HepG2 (cell line): ENCODE measurements at regions not wholly inside any gene's neighbourhood (a gene's known extent, or its start where the extent isn't known, plus 50 kb on each side); places are given as distances from the start of the nearest gene placed in this dataset.

ENCODE experiments used
- HNRNPLL ChIP-seq: fragments of 200-400 bp; formaldehyde crosslinking; IDR thresholded peaks from 2 replicates; pipeline ENCODE4 v1.6.1; 2017; ENCODE audit warnings: mild to moderate bottlenecking, low read depth, low read length; ENCODE audit not compliant: poor library complexity, severe bottlenecking
- HOXD1 ChIP-seq: sonication (generic); formaldehyde crosslinking; IDR thresholded peaks from 2 replicates; pipeline ENCODE4 v1.5.0; 2020; ENCODE audit warnings: missing genetic modification reagents
- SNAPC4 ChIP-seq: sonication (generic); formaldehyde crosslinking; IDR thresholded peaks from 2 replicates; pipeline ENCODE4 v1.4.0; 2020; ENCODE audit warnings: mild to moderate bottlenecking, missing genetic modification reagents
- SYNCRIP ChIP-seq: fragments of 200-400 bp; formaldehyde crosslinking; IDR thresholded peaks from 2 replicates; pipeline ENCODE4 v1.6.1; 2018; ENCODE audit warnings: mild to moderate bottlenecking, low read depth, low read length; ENCODE audit not compliant: insufficient read depth
- ZNF160 ChIP-seq: sonication (generic); formaldehyde crosslinking; IDR thresholded peaks from 2 replicates; pipeline ENCODE4 v1.8.0; 2022; ENCODE audit warnings: mild to moderate bottlenecking, inconsistent platforms, missing genetic modification reagents
- ZNF281 ChIP-seq: sonication (generic); formaldehyde crosslinking; IDR thresholded peaks from 2 replicates; pipeline ENCODE4 v1.4.0; 2020; ENCODE audit warnings: missing genetic modification reagents, borderline replicate concordance
- ZNF737 ChIP-seq: sonication (generic); formaldehyde crosslinking; IDR thresholded peaks from 2 replicates; pipeline ENCODE4 v1.5.0; 2020; ENCODE audit warnings: missing genetic modification reagents, mild to moderate bottlenecking, borderline replicate concordance
- ZSCAN12 ChIP-seq: sonication (generic); formaldehyde crosslinking; IDR thresholded peaks from 2 replicates; pipeline ENCODE4 v1.9.0; 2021; ENCODE audit warnings: mild to moderate bottlenecking, missing genetic modification reagents

GRCh38 chr12:39036105-39036504, 130.7 kb upstream of the CPNE8 start (continued):
- TF ChIP-seq SYNCRIP (no peak), HNRNPLL (no peak), ZNF281 (CRISPR knock-in tag) (no peak), ZSCAN12 (CRISPR knock-in tag) (no peak), HOXD1 (CRISPR knock-in tag) (no peak), SNAPC4 (CRISPR knock-in tag) (no peak), ZNF160 (no peak), ZNF737 (CRISPR knock-in tag) (no peak)
- TF ChIP-seq, all 625 proteins: peak for 0
